HUES64 (cell line): ENCODE measurements at regions not wholly inside any gene's neighbourhood (a gene's known extent, or its start where the extent isn't known, plus 50 kb on each side); places are given as distances from the start of the nearest gene placed in this dataset.
A peak's percentile ranks its signal among the peaks of the same experiment; 100 is the strongest.

ENCODE experiments used
- H3K27ac ChIP-seq: 2 replicates; pipeline ENCODE4 v1.7.0; 2013; ENCODE audit warnings: low read depth, low read length, inconsistent platforms
- H3K27me3 ChIP-seq: 2 replicates; pipeline ENCODE4 v1.6.1; 2013; ENCODE audit warnings: mild to moderate bottlenecking, low read length; ENCODE audit not compliant: insufficient read depth
- H3K36me3 ChIP-seq: 2 replicates; pipeline ENCODE4 v1.6.1; 2013; ENCODE audit warnings: mild to moderate bottlenecking, low read length; ENCODE audit not compliant: insufficient read depth
- H3K4me1 ChIP-seq: 2 replicates; pipeline ENCODE4 v1.6.1; 2013; ENCODE audit warnings: mild to moderate bottlenecking, low read length, moderate library complexity; ENCODE audit not compliant: insufficient read depth
- H3K4me3 ChIP-seq: 2 replicates; pipeline ENCODE4 v1.5.1; 2013; ENCODE audit warnings: mild to moderate bottlenecking, low read length, moderate library complexity
- H3K9ac ChIP-seq: 2 replicates; pipeline ENCODE4 v1.6.1; 2013; ENCODE audit warnings: mild to moderate bottlenecking, low read depth, low read length
- H3K9me3 ChIP-seq: 2 replicates; pipeline ENCODE4 v1.6.1; 2013; ENCODE audit warnings: low read depth, low read length; ENCODE audit not compliant: insufficient read depth
- WGBS: fragments of 150-250, 120-280 bp; methylation state at CpG from one replicate; pipeline ENCODE4 v1.1.7; 2013; ENCODE audit warnings: missing lambda C conversion rate; 5-methylcytosine and 5-hydroxymethylcytosine counted together

GRCh38 chr18:28863396-28863795 is 686.5 kb upstream of the CDH2 start:
- Histone ChIP-seq H3K27ac (no peak overlapping the region), H3K9ac (no peak overlapping the region), H3K27me3 (no peaks in the 10 kb centered on the region), H3K4me3 (no peak overlapping the region), H3K9me3 (no peaks in the 10 kb centered on the region), H3K36me3 (no peaks in the 10 kb centered on the region), H3K4me1 (no peaks in the 10 kb centered on the region)
- 96% methylated on average over 2 of the region's 2 CpGs for WGBS

- Histone ChIP-seq H3K4me1 (peaks cover 4% of the 10 kb centered on the region; the same call in 1 of the 2 replicates), H3K27ac (no peak overlapping the region), H3K4me3 (no peak overlapping the region), H3K9me3 (no peaks in the 10 kb centered on the region), H3K9ac (no peak overlapping the region), H3K36me3 (no peaks in the 10 kb centered on the region), H3K27me3 (no peaks in the 10 kb centered on the region)
- no CpG with 5 or more reads among the region's 1 CpG for WGBS
These were observed 681.3 kb upstream of the CDH2 start for GRCh38 chr18:28858248-28858647.

GRCh38 chr18:28855989-28856388 is 679.1 kb upstream of the CDH2 start:
- Histone ChIP-seq H3K36me3 (no peaks in the 10 kb centered on the region), H3K9me3 (no peaks in the 10 kb centered on the region), H3K27me3 (no peaks in the 10 kb centered on the region), H3K27ac (no peak overlapping the region), H3K9ac (no peak overlapping the region), H3K4me1 (peaks cover 4% of the 10 kb centered on the region; the same call in 1 of the 2 replicates), H3K4me3 (no peak overlapping the region)
- WGBS, result 89% methylated on average over 2 of the region's 2 CpGs

GRCh38 chr18:28855524-28855923 is 678.6 kb upstream of the CDH2 start:
- 87% methylated on average over 1 of the region's 1 CpG for WGBS
- H3K4me3 ChIP-seq, result no peak overlapping the region
- H3K36me3 ChIP-seq, result no peaks in the 10 kb centered on the region
- no peak overlapping the region for H3K9ac ChIP-seq
- no peaks in the 10 kb centered on the region for H3K27me3 ChIP-seq
- peaks cover 4% of the 10 kb centered on the region; the same call in 1 of the 2 replicates for H3K4me1 ChIP-seq
- H3K9me3 ChIP-seq, result no peaks in the 10 kb centered on the region
- H3K27ac ChIP-seq, result no peak overlapping the region

- WGBS, result 100% methylated on average over 1 of the region's 1 CpG
- H3K27ac ChIP-seq, result no peak overlapping the region
- no peaks in the 10 kb centered on the region for H3K27me3 ChIP-seq
- no peaks in the 10 kb centered on the region for H3K36me3 ChIP-seq
- H3K9ac ChIP-seq, result no peak overlapping the region
- no peaks in the 10 kb centered on the region for H3K9me3 ChIP-seq
- H3K4me3 ChIP-seq, result no peak overlapping the region
- peaks cover 4% of the 10 kb centered on the region; the same call in 1 of the 2 replicates for H3K4me1 ChIP-seq
These were observed 678.0 kb upstream of the CDH2 start for GRCh38 chr18:28854964-28855363.

GRCh38 chr18:28846958-28847357 is 670.0 kb upstream of the CDH2 start:
- Histone ChIP-seq H3K9ac (no peak overlapping the region), H3K4me1 (no peaks in the 10 kb centered on the region), H3K27me3 (no peaks in the 10 kb centered on the region), H3K4me3 (no peak overlapping the region), H3K36me3 (no peaks in the 10 kb centered on the region), H3K27ac (no peak overlapping the region), H3K9me3 (peaks cover 5% of the 10 kb centered on the region; the same call in 1 of the 2 replicates)
- WGBS, result 93% methylated on average over 3 of the region's 3 CpGs

- Histone ChIP-seq H3K9ac (no peak overlapping the region), H3K4me1 (peaks cover 4% of the 10 kb centered on the region), H3K9me3 (no peaks in the 10 kb centered on the region), H3K4me3 (no peak overlapping the region), H3K27me3 (no peaks in the 10 kb centered on the region), H3K27ac (no peak overlapping the region), H3K36me3 (no peaks in the 10 kb centered on the region)
- WGBS, result 97% methylated on average over 2 of the region's 2 CpGs
These were observed 660.2 kb upstream of the CDH2 start for GRCh38 chr18:28837100-28837499.

- Histone ChIP-seq H3K9me3 (no peaks in the 10 kb centered on the region), H3K4me3 (no peak overlapping the region), H3K9ac (no peak overlapping the region), H3K27ac (no peak overlapping the region), H3K36me3 (no peaks in the 10 kb centered on the region), H3K4me1 (peaks cover 15% of the 10 kb centered on the region), H3K27me3 (no peaks in the 10 kb centered on the region)
- WGBS, result 94% methylated on average over 4 of the region's 4 CpGs
These were observed 658.0 kb upstream of the CDH2 start for GRCh38 chr18:28834889-28835288.

- no peak overlapping the region for H3K4me3 ChIP-seq
- no peaks in the 10 kb centered on the region for H3K27me3 ChIP-seq
- H3K27ac ChIP-seq, result no peak overlapping the region
- H3K9ac ChIP-seq, result no peak overlapping the region
- H3K4me1 ChIP-seq, result peaks cover 33% of the 10 kb centered on the region
- no peaks in the 10 kb centered on the region for H3K9me3 ChIP-seq
- no peaks in the 10 kb centered on the region for H3K36me3 ChIP-seq
These were observed 655.0 kb upstream of the CDH2 start for GRCh38 chr18:28831908-28832307.

GRCh38 chr18:28831476-28831875 is 654.5 kb upstream of the CDH2 start:
- Histone ChIP-seq H3K4me1 (peaks cover 34% of the 10 kb centered on the region), H3K9ac (no peak overlapping the region), H3K4me3 (no peak overlapping the region), H3K9me3 (no peaks in the 10 kb centered on the region), H3K27ac (peak overlapping the region; percentile 25; the same call in 1 of the 2 replicates), H3K36me3 (no peaks in the 10 kb centered on the region), H3K27me3 (no peaks in the 10 kb centered on the region)

GRCh38 chr18:28826107-28826506 is 649.2 kb upstream of the CDH2 start:
- 94% methylated on average over 3 of the region's 3 CpGs for WGBS
- H3K27me3 ChIP-seq, result no peaks in the 10 kb centered on the region
- no peaks in the 10 kb centered on the region for H3K9me3 ChIP-seq
- H3K4me1 ChIP-seq, result peaks cover 20% of the 10 kb centered on the region
- H3K27ac ChIP-seq, result no peak overlapping the region
- no peaks in the 10 kb centered on the region for H3K36me3 ChIP-seq
- H3K9ac ChIP-seq, result no peak overlapping the region
- no peak overlapping the region for H3K4me3 ChIP-seq

- H3K27ac ChIP-seq, result no peak overlapping the region
- H3K27me3 ChIP-seq, result no peaks in the 10 kb centered on the region
- peaks cover 19% of the 10 kb centered on the region for H3K4me1 ChIP-seq
- WGBS, result 87% methylated on average over 1 of the region's 2 CpGs
- H3K9me3 ChIP-seq, result no peaks in the 10 kb centered on the region
- H3K4me3 ChIP-seq, result no peak overlapping the region
- no peak overlapping the region for H3K9ac ChIP-seq
- H3K36me3 ChIP-seq, result no peaks in the 10 kb centered on the region
These were observed 647.2 kb upstream of the CDH2 start for GRCh38 chr18:28824183-28824574.
